Testis (tissue), 2 donors: ENCODE measurements at regions not wholly inside any gene's neighbourhood (a gene's known extent, or its start where the extent isn't known, plus 50 kb on each side); places are given as distances from the start of the nearest gene placed in this dataset.

ENCODE experiments used
- CTCF ChIP-seq, 3 experiments: fragments of 450-650 bp in 2 of 3; fragments of 200-600 bp in 1 of 3; sonication (generic) in 1 of 3; IDR thresholded peaks; one replicate each; pipeline ENCODE4 v1.5.1; 2016 to 2019; ENCODE audit warnings: antibody characterized with exemption in 3 of 3, mild to moderate bottlenecking in 2 of 3, moderate library complexity in 1 of 3
- POLR2A ChIP-seq: fragments of 450-650 bp; IDR thresholded peaks from one replicate; pipeline ENCODE4 v1.6.1; 2017; ENCODE audit warnings: antibody characterized with exemption, mild to moderate bottlenecking, moderate library complexity

- no peak for TF ChIP-seq CTCF (IDR thresholded peaks at IDR 0.05)
- TF ChIP-seq POLR2A, result no peak
These were observed 60.9 kb upstream of the DCBLD2 start for GRCh38 chr3:98962189-98962930.
